Stimulated activated CD4-positive, alpha-beta T cell treated with anti-CD3 and anti-CD28 coated beads, TNF-alpha, amount 100 ng/mL, for 4 hours (primary cell): ENCODE measurements at regions not wholly inside any gene's neighbourhood (a gene's known extent, or its start where the extent isn't known, plus 50 kb on each side); places are given as distances from the start of the nearest gene placed in this dataset.
"Not testable (repeated sequence)": the region's sequence is repeated elsewhere in the genome, so short reads cannot be mapped to it uniquely, and the experiment has no call there.

Experiments used
- DNase-seq, 3 experiments: peaks; one replicate each; pipeline ENCODE4 v3.0.0-alpha.2; 2020; ENCODE audit warnings: low read depth in 3 of 3

- no peak for DNase-seq
Observed at GRCh38 chr15:92705764-92706163, 50.2 kb upstream of the FAM174B start.

- no peak for DNase-seq
Observed at GRCh38 chr15:92706201-92706600, 50.6 kb upstream of the FAM174B start.

GRCh38 chr15:92707880-92708551, 52.4 kb upstream of the FAM174B start:
- DNase-seq = no peak

GRCh38 chr15:92708635-92709034, 53.1 kb upstream of the FAM174B start:
- no peak for DNase-seq

GRCh38 chr15:92709110-92709790, 53.7 kb upstream of the FAM174B start:
- DNase-seq = no peak

- no peak for DNase-seq
Observed at GRCh38 chr15:92711457-92711831, 55.9 kb upstream of the FAM174B start.

GRCh38 chr15:92714077-92714476, 58.5 kb upstream of the FAM174B start:
- no peak for DNase-seq

GRCh38 chr15:92714477-92715401, 59.2 kb upstream of the FAM174B start:
- DNase-seq = peak; percentile 52 to 59 (median 59)

- DNase-seq = no peak
Observed at GRCh38 chr15:92715758-92716157, 60.2 kb upstream of the FAM174B start.

- no peak for DNase-seq
Observed at GRCh38 chr15:92719021-92719420, 63.4 kb upstream of the FAM174B start.

GRCh38 chr15:92724144-92724543, 68.6 kb upstream of the FAM174B start:
- DNase-seq = no peak

GRCh38 chr15:92725171-92725570, 69.6 kb upstream of the FAM174B start:
- DNase-seq = no peak

GRCh38 chr15:92728266-92728665, 72.7 kb upstream of the FAM174B start:
- no peak for DNase-seq

- DNase-seq = no peak
Observed at GRCh38 chr15:92733090-92733933, 77.7 kb upstream of the FAM174B start.

- peak in 1 of 3 experiments; percentile 5 for DNase-seq
Observed at GRCh38 chr15:92733934-92734521, 78.5 kb upstream of the FAM174B start.

- not testable (repeated sequence) for DNase-seq
Observed at GRCh38 chr15:92739246-92739645, 83.7 kb upstream of the FAM174B start.

- DNase-seq = no peak
Observed at GRCh38 chr15:92745845-92746271, 90.3 kb upstream of the FAM174B start.

- DNase-seq = no peak
Observed at GRCh38 chr15:92747047-92747446, 91.5 kb upstream of the FAM174B start.

- no peak for DNase-seq
Observed at GRCh38 chr15:92749216-92749615, 93.6 kb upstream of the FAM174B start.

GRCh38 chr15:92749946-92750345, 94.4 kb upstream of the FAM174B start:
- DNase-seq = no peak

GRCh38 chr15:92751528-92751927, 96.0 kb upstream of the FAM174B start:
- no peak for DNase-seq
